ENCODE measurements at regions not wholly inside any gene's neighbourhood (a gene's known extent, or its start where the extent isn't known, plus 50 kb on each side); places are given as distances from the start of the nearest gene placed in this dataset.

DNA sequence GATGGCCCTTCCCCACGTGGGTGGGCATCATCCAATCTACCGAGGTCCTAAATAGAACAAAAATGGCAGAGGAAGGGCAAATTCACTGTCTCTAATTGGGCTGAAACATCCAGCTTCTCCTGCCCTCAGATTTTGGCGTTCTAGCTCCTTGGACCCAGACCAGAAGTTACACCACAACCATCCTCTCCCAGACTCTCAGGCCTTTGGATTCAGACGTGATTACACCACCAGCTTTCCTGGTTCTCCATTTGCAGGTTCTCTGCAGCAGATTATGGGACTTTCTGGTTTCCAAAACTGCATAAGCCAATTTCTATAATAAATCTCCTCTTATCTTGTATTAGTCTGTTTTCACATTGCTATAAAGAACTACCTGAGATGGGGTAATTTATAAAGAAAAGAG, 73.6 kb upstream of the STARD4 start:
- DNase-seq (ENCODE audit: low read depth) (peak; percentile 38), FAIRE-seq (no peak)
- Histone ChIP-seq H3K4me3 (ENCODE audit: insufficient read depth, low read depth, low read length) (no peak overlapping the region), H3K9ac (ENCODE audit: low read length) (no peak overlapping the region), H3K27ac (ENCODE audit: low read depth, low read length) (no peak overlapping the region), H4K20me1 (ENCODE audit: insufficient read depth, low read length) (no peaks in the 10 kb centered on the region), H2AFZ (ENCODE audit: low read depth, low read length) (no peak overlapping the region), H3K79me2 (ENCODE audit: insufficient read depth, low read length) (no peaks in the 10 kb centered on the region), H3K9me3 (ENCODE audit: insufficient read depth, low read depth, low read length) (no peaks in the 10 kb centered on the region), H3K27me3 (ENCODE audit: insufficient read depth, low read length) (no peaks in the 10 kb centered on the region), H3K36me3 (ENCODE audit: insufficient read depth, low read length) (no peaks in the 10 kb centered on the region), H3K4me2 (ENCODE audit: low read length) (no peak overlapping the region), H3K4me1 (ENCODE audit: insufficient read depth, low read length) (peaks cover 20% of the 10 kb centered on the region)
- Mint-ChIP-seq H3K4me1 (ENCODE audit: low read depth, unreplicated experiment) (peaks cover 25% of the 10 kb centered on the region), H3K36me3 (ENCODE audit: low read depth, unreplicated experiment) (no peaks in the 10 kb centered on the region), H3K27ac (ENCODE audit: unreplicated experiment) (no peak overlapping the region), H3K9me3 (ENCODE audit: unreplicated experiment) (no peaks in the 10 kb centered on the region), H3K4me3 (ENCODE audit: unreplicated experiment) (no peak overlapping the region), H3K27me3 (ENCODE audit: low read depth, unreplicated experiment) (peaks cover 3% of the 10 kb centered on the region)
- TF ChIP-seq, protein P1, sequence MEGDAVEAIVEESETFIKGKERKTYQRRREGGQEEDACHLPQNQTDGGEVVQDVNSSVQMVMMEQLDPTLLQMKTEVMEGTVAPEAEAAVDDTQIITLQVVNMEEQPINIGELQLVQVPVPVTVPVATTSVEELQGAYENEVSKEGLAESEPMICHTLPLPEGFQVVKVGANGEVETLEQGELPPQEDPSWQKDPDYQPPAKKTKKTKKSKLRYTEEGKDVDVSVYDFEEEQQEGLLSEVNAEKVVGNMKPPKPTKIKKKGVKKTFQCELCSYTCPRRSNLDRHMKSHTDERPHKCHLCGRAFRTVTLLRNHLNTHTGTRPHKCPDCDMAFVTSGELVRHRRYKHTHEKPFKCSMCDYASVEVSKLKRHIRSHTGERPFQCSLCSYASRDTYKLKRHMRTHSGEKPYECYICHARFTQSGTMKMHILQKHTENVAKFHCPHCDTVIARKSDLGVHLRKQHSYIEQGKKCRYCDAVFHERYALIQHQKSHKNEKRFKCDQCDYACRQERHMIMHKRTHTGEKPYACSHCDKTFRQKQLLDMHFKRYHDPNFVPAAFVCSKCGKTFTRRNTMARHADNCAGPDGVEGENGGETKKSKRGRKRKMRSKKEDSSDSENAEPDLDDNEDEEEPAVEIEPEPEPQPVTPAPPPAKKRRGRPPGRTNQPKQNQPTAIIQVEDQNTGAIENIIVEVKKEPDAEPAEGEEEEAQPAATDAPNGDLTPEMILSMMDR (IDR thresholded peaks at IDR 0.05; ENCODE audit: insufficient read depth, low read depth, low read length): no peak
- no peak for TF ChIP-seq EZH2 (IDR thresholded peaks at IDR 0.05; ENCODE audit: insufficient read depth, low read length)

DNA sequence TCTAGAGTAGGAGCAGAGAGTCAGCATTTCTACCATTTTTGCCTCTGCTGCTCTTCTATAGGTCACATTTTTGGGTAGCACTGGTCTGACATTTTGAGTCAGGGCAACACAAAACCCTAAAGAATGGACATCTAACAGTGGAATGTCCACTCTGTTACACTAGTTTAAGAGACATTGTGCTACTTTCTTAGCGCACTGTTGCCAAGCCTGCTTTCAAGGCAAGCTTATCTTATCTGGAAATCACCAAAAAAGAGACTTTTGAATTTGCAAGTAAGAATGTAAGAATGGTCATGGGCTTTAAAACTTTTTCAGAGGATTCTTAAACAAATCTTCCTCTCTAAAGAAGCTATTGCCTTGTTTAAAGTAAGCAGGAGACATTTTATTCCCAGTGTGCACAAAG, 73.0 kb upstream of the STARD4 start:
- peaks cover 3% of the 10 kb centered on the region for H3K27me3 Mint-ChIP-seq (ENCODE audit: low read depth, unreplicated experiment)
- TF ChIP-seq EZH2 (IDR thresholded peaks at IDR 0.05; ENCODE audit: insufficient read depth, low read length): no peak
- TF ChIP-seq, protein P1 (IDR thresholded peaks at IDR 0.05; ENCODE audit: insufficient read depth, low read depth, low read length): no peak

DNA sequence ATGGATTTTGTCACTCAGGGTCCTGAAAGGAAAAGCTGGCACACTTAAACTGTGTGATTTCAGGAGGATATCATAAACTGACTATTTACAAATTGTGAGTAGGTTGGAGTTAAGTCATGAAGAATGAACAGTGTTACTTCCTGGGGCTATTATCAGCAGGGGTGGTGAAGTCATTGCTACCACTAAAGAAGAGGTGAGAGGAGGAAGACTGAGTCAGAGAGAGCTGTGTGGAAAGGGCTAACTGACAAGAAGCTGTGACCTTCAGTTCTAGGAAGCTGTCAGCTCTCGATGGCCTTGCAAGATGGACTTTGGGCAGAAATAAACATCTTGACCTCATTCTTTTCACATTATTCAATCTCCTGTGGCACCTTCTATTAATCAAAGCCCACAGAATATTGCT, 72.3 kb upstream of the STARD4 start:
- Mint-ChIP-seq H3K27ac (ENCODE audit: unreplicated experiment) (no peak overlapping the region), H3K36me3 (ENCODE audit: low read depth, unreplicated experiment) (no peaks in the 10 kb centered on the region), H3K4me1 (ENCODE audit: low read depth, unreplicated experiment) (peaks cover 25% of the 10 kb centered on the region), H3K4me3 (ENCODE audit: unreplicated experiment) (no peak overlapping the region), H3K27me3 (ENCODE audit: low read depth, unreplicated experiment) (peaks cover under 1% of the 10 kb centered on the region), H3K9me3 (ENCODE audit: unreplicated experiment) (no peaks in the 10 kb centered on the region)
- H3K36me3 ChIP-seq (ENCODE audit: insufficient read depth, low read length): no peaks in the 10 kb centered on the region
- H3K4me2 ChIP-seq (ENCODE audit: low read length): peak overlapping the region; percentile 3
- no peaks in the 10 kb centered on the region for H3K9me3 ChIP-seq (ENCODE audit: insufficient read depth, low read depth, low read length)
- H2AFZ ChIP-seq (ENCODE audit: low read depth, low read length): no peak overlapping the region
- DNase-seq (ENCODE audit: low read depth): peak; percentile 93
- no peaks in the 10 kb centered on the region for H3K27me3 ChIP-seq (ENCODE audit: insufficient read depth, low read length)
- H4K20me1 ChIP-seq (ENCODE audit: insufficient read depth, low read length): no peaks in the 10 kb centered on the region
- H3K4me3 ChIP-seq (ENCODE audit: insufficient read depth, low read depth, low read length): no peak overlapping the region
- peak overlapping the region; percentile 1 for H3K27ac ChIP-seq (ENCODE audit: low read depth, low read length)
- peaks cover 20% of the 10 kb centered on the region for H3K4me1 ChIP-seq (ENCODE audit: insufficient read depth, low read length)
- FAIRE-seq: peak; percentile 39
- H3K9ac ChIP-seq (ENCODE audit: low read length): no peak overlapping the region
- H3K79me2 ChIP-seq (ENCODE audit: insufficient read depth, low read length): no peaks in the 10 kb centered on the region
- TF ChIP-seq, protein P1 (IDR thresholded peaks at IDR 0.05; ENCODE audit: insufficient read depth, low read depth, low read length): no peak
- no peak for TF ChIP-seq EZH2 (IDR thresholded peaks at IDR 0.05; ENCODE audit: insufficient read depth, low read length)

More for the DNA sequence above, 73.0 kb upstream of the STARD4 start:
- Histone ChIP-seq H3K79me2 (ENCODE audit: insufficient read depth, low read length) (no peaks in the 10 kb centered on the region), H3K4me2 (ENCODE audit: low read length) (peak overlapping the region; percentile 3), H3K27me3 (ENCODE audit: insufficient read depth, low read length) (no peaks in the 10 kb centered on the region), H4K20me1 (ENCODE audit: insufficient read depth, low read length) (no peaks in the 10 kb centered on the region), H3K27ac (ENCODE audit: low read depth, low read length) (peak overlapping the region; percentile 0), H3K9me3 (ENCODE audit: insufficient read depth, low read depth, low read length) (no peaks in the 10 kb centered on the region), H3K4me1 (ENCODE audit: insufficient read depth, low read length) (peaks cover 20% of the 10 kb centered on the region), H3K36me3 (ENCODE audit: insufficient read depth, low read length) (no peaks in the 10 kb centered on the region), H3K9ac (ENCODE audit: low read length) (no peak overlapping the region), H3K4me3 (ENCODE audit: insufficient read depth, low read depth, low read length) (no peak overlapping the region), H2AFZ (ENCODE audit: low read depth, low read length) (no peak overlapping the region)
- Mint-ChIP-seq H3K9me3 (ENCODE audit: unreplicated experiment) (no peaks in the 10 kb centered on the region), H3K4me3 (ENCODE audit: unreplicated experiment) (no peak overlapping the region), H3K36me3 (ENCODE audit: low read depth, unreplicated experiment) (no peaks in the 10 kb centered on the region), H3K4me1 (ENCODE audit: low read depth, unreplicated experiment) (peaks cover 25% of the 10 kb centered on the region), H3K27ac (ENCODE audit: unreplicated experiment) (no peak overlapping the region)
- FAIRE-seq: no peak
- peak; percentile 63 for DNase-seq (ENCODE audit: low read depth)
